Gastrocnemius medialis (tissue), 4 donors: ENCODE measurements at regions not wholly inside any gene's neighbourhood (a gene's known extent, or its start where the extent isn't known, plus 50 kb on each side); places are given as distances from the start of the nearest gene placed in this dataset.

ENCODE experiments used
- ATAC-seq, 2 donors: fragments of 150-250 bp; one replicate each; pipeline ENCODE4 v1.9.1; 2016
- DNase-seq, 2 donors: peaks; one replicate each; pipeline ENCODE4 v3.0.0-alpha.2; 2019
- H3K27ac ChIP-seq, 4 donors: fragments of 200-600 bp; sonication (generic); 1 replicate in 1 of 4; 2 replicates in 3 of 4; pipeline ENCODE4 v1.5.1; 2016 to 2018; ENCODE audit warnings: mild to moderate bottlenecking in 2 of 4, moderate library complexity in 1 of 4
- H3K27me3 ChIP-seq, 3 donors: fragments of 200-600 bp; sonication (generic) in 2 of 3; 1 replicate in 1 of 3; 2 replicates in 2 of 3; pipeline versions ENCODE4 v1.5.1 to v1.6.0; 2016 to 2019; ENCODE audit warnings: mild to moderate bottlenecking in 1 of 3, moderate library complexity in 1 of 3
- H3K36me3 ChIP-seq, 2 donors: fragments of 200-600 bp; sonication (generic) in 1 of 2; one replicate each; pipeline ENCODE4 v1.5.1; 2017 to 2018
- H3K4me1 ChIP-seq, 2 donors: fragments of 200-600 bp; sonication (generic) in 1 of 2; one replicate each; pipeline ENCODE4 v1.5.1; 2016 to 2017; ENCODE audit warnings: mild to moderate bottlenecking in 2 of 2
- H3K4me3 ChIP-seq, 4 donors: fragments of 200-600 bp; sonication (generic) in 3 of 4; 1 replicate in 1 of 4; 2 replicates in 3 of 4; pipeline ENCODE4 v1.5.1; 2016 to 2019; ENCODE audit warnings: mild to moderate bottlenecking in 2 of 4
- H3K9me3 ChIP-seq, 3 donors: fragments of 200-600 bp; sonication (generic) in 2 of 3; 1 replicate in 1 of 3; 2 replicates in 2 of 3; pipeline ENCODE4 v1.5.1; 2016 to 2019
- POLR2A ChIP-seq, 2 donors: fragments of 450-650 bp; IDR thresholded peaks; one replicate each; pipeline ENCODE4 v1.6.1; 2017; ENCODE audit warnings: antibody characterized with exemption in 2 of 2, mild to moderate bottlenecking in 2 of 2, moderate library complexity in 2 of 2
- in situ Hi-C, 4 donors: fragments of 200-750 bp; cut with MboI; loops; one replicate each; pipeline versions ENCODE4 v1.15.0 to v1.8.0; 2017; ENCODE audit warnings: low sequenced_read_pairs in 4 of 4
- intact Hi-C: fragments of 100-400 bp; cut with DNase I; formaldehyde crosslinking; loops from one replicate; pipeline ENCODE4 v1.15.1; 2023; ENCODE audit warnings: low total_unique reads
- TF ChIP-seq, protein P1 (sequence below), 5 experiments: fragments of 450-650 bp in 3 of 5; fragments of 200-600 bp in 2 of 5; sonication (generic) in 2 of 5; IDR thresholded peaks in 4 of 5; conservative IDR thresholded peaks in 1 of 5; 1 replicate in 4 of 5; 2 replicates in 1 of 5; pipeline ENCODE4 v1.5.1; 2016 to 2019; ENCODE audit warnings: antibody characterized with exemption in 5 of 5, mild to moderate bottlenecking in 3 of 5, moderate library complexity in 3 of 5

DNA sequence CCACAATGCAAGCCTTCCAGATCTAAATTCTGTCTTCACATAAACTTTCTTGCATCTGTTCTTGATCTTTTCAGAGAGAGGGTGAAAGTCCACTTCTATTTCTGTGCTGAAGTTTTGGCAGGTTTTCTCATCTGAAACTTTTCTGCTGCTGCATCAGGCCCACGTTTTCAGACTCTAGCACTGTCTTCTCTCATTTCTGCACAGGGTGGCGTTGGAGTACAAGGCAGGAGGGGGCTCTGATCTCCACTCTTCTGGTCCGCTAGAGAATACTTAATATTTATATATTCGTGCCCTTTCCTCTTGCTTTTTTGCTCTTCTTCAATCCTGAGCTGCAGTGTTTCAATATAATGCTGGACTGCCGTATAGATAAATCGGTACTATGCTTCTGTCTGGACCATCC, 204.0 kb upstream of the PRDM9 start:
- ATAC-seq: no peak
- in situ Hi-C loops: no loop called here
- Histone ChIP-seq H3K9me3 (no peaks in the 10 kb centered on the region), H3K4me3 (no peak overlapping the region), H3K4me1 (no peaks in the 10 kb centered on the region), H3K27ac (no peak overlapping the region), H3K27me3 (no peaks in the 10 kb centered on the region), H3K36me3 (no peaks in the 10 kb centered on the region)
- no peak for TF ChIP-seq POLR2A (IDR thresholded peaks at IDR 0.05)
- TF ChIP-seq, protein P1, sequence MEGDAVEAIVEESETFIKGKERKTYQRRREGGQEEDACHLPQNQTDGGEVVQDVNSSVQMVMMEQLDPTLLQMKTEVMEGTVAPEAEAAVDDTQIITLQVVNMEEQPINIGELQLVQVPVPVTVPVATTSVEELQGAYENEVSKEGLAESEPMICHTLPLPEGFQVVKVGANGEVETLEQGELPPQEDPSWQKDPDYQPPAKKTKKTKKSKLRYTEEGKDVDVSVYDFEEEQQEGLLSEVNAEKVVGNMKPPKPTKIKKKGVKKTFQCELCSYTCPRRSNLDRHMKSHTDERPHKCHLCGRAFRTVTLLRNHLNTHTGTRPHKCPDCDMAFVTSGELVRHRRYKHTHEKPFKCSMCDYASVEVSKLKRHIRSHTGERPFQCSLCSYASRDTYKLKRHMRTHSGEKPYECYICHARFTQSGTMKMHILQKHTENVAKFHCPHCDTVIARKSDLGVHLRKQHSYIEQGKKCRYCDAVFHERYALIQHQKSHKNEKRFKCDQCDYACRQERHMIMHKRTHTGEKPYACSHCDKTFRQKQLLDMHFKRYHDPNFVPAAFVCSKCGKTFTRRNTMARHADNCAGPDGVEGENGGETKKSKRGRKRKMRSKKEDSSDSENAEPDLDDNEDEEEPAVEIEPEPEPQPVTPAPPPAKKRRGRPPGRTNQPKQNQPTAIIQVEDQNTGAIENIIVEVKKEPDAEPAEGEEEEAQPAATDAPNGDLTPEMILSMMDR (IDR thresholded peaks at IDR 0.05 in 4 of 5, conservative IDR thresholded peaks at IDR 0.05 in 1 of 5): no peak
- DNase-seq: no peak
- intact Hi-C loops: no loop called here

DNA sequence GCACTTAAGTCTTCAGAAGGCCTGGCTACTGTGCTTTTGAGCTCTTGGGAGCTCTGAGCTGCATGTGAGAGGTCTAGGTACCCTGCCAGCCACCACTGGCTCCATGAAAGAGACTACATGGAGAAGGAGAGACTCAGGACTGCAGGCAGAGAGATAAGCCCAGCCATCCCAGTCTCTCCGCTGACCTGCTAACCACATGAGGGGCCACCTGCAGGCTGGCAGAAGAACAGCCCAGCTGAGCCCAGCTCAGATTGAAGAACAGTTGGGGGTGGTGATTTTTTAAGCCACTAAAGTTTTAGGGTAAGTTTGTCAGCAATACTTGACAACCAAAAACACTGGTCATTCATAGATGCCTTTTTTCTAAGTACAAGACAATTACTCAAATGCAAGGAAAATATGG, 205.0 kb upstream of the PRDM9 start:
- H3K4me3 ChIP-seq: no peak overlapping the region
- intact Hi-C loops: no loop called here
- in situ Hi-C loops: no loop called here

DNA sequence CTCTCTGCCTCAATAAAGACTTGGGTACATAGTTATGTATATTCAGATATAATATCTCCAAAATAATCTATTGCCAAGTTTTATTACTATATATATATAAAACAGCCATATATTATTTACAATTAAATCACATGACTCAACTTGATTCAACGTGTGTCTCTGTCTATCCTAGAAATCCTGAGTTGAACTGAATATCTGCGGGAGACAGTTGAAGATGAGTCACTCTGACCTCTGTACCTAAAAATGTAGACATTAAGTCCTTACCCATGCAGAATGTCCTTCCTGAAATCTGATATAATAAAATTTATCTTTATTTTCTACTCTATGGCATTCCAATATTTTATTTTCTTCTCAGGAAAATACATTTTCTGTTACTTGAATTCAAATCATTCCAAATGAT, 218.2 kb upstream of the PRDM9 start:
- TF ChIP-seq, protein P1 (IDR thresholded peaks at IDR 0.05 in 4 of 5, conservative IDR thresholded peaks at IDR 0.05 in 1 of 5): no peak
- TF ChIP-seq POLR2A (IDR thresholded peaks at IDR 0.05): no peak
- no peak overlapping the region for H3K4me3 ChIP-seq
- DNase-seq (no peak), ATAC-seq (no peak)
- in situ Hi-C loops (no loop called here), intact Hi-C loops (no loop called here)
- H3K9me3 ChIP-seq: no peaks in the 10 kb centered on the region
- no peaks in the 10 kb centered on the region for H3K27me3 ChIP-seq
- H3K36me3 ChIP-seq: no peaks in the 10 kb centered on the region
- no peak overlapping the region for H3K27ac ChIP-seq
- H3K4me1 ChIP-seq: no peaks in the 10 kb centered on the region

More for the DNA sequence above, 205.0 kb upstream of the PRDM9 start:
- H3K4me1 ChIP-seq: no peaks in the 10 kb centered on the region
- DNase-seq (no peak), ATAC-seq (no peak)
- no peak overlapping the region for H3K27ac ChIP-seq
- H3K36me3 ChIP-seq: no peaks in the 10 kb centered on the region
- H3K27me3 ChIP-seq: no peaks in the 10 kb centered on the region
- no peak for TF ChIP-seq POLR2A (IDR thresholded peaks at IDR 0.05)
- TF ChIP-seq, protein P1 (IDR thresholded peaks at IDR 0.05 in 4 of 5, conservative IDR thresholded peaks at IDR 0.05 in 1 of 5): no peak
- no peaks in the 10 kb centered on the region for H3K9me3 ChIP-seq

DNA sequence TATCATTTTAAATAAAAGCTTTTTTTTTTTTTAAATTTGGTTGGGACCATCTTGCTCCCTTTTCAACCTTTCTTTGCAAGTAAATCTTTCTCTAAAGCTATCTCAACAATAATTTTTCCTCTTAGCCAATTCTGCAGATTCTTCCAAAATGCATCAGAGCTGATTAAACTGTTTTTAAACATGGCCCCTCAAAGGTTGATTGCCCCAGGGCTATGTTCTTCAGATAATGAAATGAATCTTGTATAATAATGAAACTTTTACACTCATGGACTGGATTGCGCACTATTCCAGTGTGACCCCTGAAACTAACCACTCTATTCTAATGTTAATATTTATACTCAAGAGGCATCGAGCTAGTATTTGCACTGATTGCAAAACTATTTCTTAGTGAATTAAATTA, 222.8 kb upstream of the PRDM9 start:
- ATAC-seq (no peak), DNase-seq (no peak)
- Histone ChIP-seq H3K36me3 (no peaks in the 10 kb centered on the region), H3K4me1 (no peaks in the 10 kb centered on the region), H3K27ac (no peak overlapping the region), H3K4me3 (no peak overlapping the region), H3K27me3 (no peaks in the 10 kb centered on the region), H3K9me3 (no peaks in the 10 kb centered on the region)
- in situ Hi-C loops: no loop called here
- TF ChIP-seq, protein P1 (IDR thresholded peaks at IDR 0.05 in 4 of 5, conservative IDR thresholded peaks at IDR 0.05 in 1 of 5): no peak
- no peak for TF ChIP-seq POLR2A (IDR thresholded peaks at IDR 0.05)
- intact Hi-C loops: no loop called here

DNA sequence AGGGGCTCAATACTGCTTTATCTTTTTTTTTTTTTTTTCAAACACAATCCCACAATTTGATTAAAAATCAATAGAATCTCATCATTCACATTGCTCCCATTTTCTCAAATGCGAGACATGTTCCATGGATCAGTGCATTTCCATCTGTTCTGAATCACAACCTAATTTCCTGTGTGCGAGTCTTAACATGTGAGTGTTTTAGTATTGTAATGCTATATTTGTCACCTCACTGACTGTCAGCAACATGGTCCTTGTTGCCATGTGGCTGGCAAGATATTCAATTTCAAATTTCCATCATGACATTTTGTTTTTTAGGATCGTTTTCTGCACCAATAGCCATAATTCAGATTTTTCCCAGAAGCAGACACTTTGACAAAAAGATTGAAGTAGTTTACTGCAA, 233.2 kb upstream of the PRDM9 start:
- Histone ChIP-seq H3K27me3 (no peaks in the 10 kb centered on the region), H3K4me1 (no peaks in the 10 kb centered on the region), H3K9me3 (peaks cover 0 to 6% (median 0%) of the 10 kb centered on the region in 3 donors), H3K36me3 (no peaks in the 10 kb centered on the region), H3K27ac (no peak overlapping the region), H3K4me3 (no peak overlapping the region)
- TF ChIP-seq POLR2A (IDR thresholded peaks at IDR 0.05): no peak
- TF ChIP-seq, protein P1 (IDR thresholded peaks at IDR 0.05 in 4 of 5, conservative IDR thresholded peaks at IDR 0.05 in 1 of 5): no peak
- intact Hi-C loops: no loop called here
- ATAC-seq: no peak
- no peak for DNase-seq
- in situ Hi-C loops: no loop called here
